ENCODE measurements at regions not wholly inside any gene's neighbourhood (a gene's known extent, or its start where the extent isn't known, plus 50 kb on each side); places are given as distances from the start of the nearest gene placed in this dataset.

GRCh38 chr11:37560346-37560745, 962.3 kb upstream of the RAG2 start:
- no peak for DNase-seq

GRCh38 chr11:37558619-37559210, 960.7 kb upstream of the RAG2 start:
- no peak for DNase-seq

GRCh38 chr11:37557990-37558389, 960.0 kb upstream of the RAG2 start:
- no peak for DNase-seq

GRCh38 chr11:37552284-37552683, 954.2 kb upstream of the RAG2 start:
- no peak for DNase-seq

- no peak for DNase-seq
Observed at GRCh38 chr11:37544491-37544890, 946.5 kb upstream of the RAG2 start.

GRCh38 chr11:37533830-37534229, 935.8 kb upstream of the RAG2 start:
- DNase-seq = no peak

GRCh38 chr11:37533087-37533486, 935.1 kb upstream of the RAG2 start:
- DNase-seq = no peak

- DNase-seq = no peak
Observed at GRCh38 chr11:37532271-37532670, 934.2 kb upstream of the RAG2 start.

GRCh38 chr11:37527545-37527944, 929.5 kb upstream of the RAG2 start:
- no peak for DNase-seq

- DNase-seq = no peak
Observed at GRCh38 chr11:37525336-37525735, 927.3 kb upstream of the RAG2 start.

GRCh38 chr11:37519781-37520180, 921.7 kb upstream of the RAG2 start:
- no peak for DNase-seq

- DNase-seq = no peak
Observed at GRCh38 chr11:37512156-37512780, 914.2 kb upstream of the RAG2 start.

- DNase-seq = no peak
Observed at GRCh38 chr11:37511425-37511933, 913.4 kb upstream of the RAG2 start.

GRCh38 chr11:37509506-37509905, 911.5 kb upstream of the RAG2 start:
- no peak for DNase-seq

GRCh38 chr11:37506531-37506930, 908.5 kb upstream of the RAG2 start:
- no peak for DNase-seq

- no peak for DNase-seq
Observed at GRCh38 chr11:37505406-37505805, 907.4 kb upstream of the RAG2 start.

- DNase-seq = no peak
Observed at GRCh38 chr11:37504921-37505320, 906.9 kb upstream of the RAG2 start.

GRCh38 chr11:37504060-37504611, 906.1 kb upstream of the RAG2 start:
- DNase-seq = no peak

GRCh38 chr11:37503411-37504059, 905.5 kb upstream of the RAG2 start:
- DNase-seq = no peak

- DNase-seq = no peak
Observed at GRCh38 chr11:37502202-37502601, 904.2 kb upstream of the RAG2 start.

- no peak for DNase-seq
Observed at GRCh38 chr11:37500425-37500824, 902.4 kb upstream of the RAG2 start.

- DNase-seq = no peak
Observed at GRCh38 chr11:37497326-37497725, 899.3 kb upstream of the RAG2 start.

GRCh38 chr11:37496201-37496600, 898.2 kb upstream of the RAG2 start:
- no peak for DNase-seq

- DNase-seq = no peak
Observed at GRCh38 chr11:37484298-37484697, 886.3 kb upstream of the RAG2 start.
